ENCODE measurements at regions not wholly inside any gene's neighbourhood (a gene's known extent, or its start where the extent isn't known, plus 50 kb on each side); places are given as distances from the start of the nearest gene placed in this dataset.
A peak's percentile ranks its signal among the peaks of the same experiment; 100 is the strongest.

DNA sequence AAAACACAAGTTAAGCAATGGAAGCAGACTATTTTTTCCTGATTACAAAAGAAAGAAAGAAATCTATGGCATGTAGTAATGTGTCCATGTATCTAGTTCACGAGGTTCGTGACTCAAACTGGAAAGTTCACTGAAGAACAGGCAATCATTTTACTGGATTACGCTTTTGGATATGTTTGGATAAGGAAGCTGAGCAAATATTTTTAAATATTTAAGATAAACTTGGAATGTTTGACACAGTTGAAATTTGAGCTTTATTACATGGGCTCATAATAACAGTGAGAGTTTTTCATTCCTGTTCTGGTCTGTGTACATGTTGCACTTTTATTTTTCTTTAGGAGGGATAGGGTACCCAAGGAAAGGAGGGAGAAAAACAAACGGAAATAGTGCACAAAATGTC is 244.2 kb upstream of the GK2 start:
- no peak overlapping the region for H3K9ac ChIP-seq (ENCODE audit: insufficient read depth, low read length)
- no peaks in the 10 kb centered on the region for H3K27me3 ChIP-seq (ENCODE audit: control insufficient read depth, insufficient read depth, low read length)
- no peak overlapping the region for H3K27ac ChIP-seq (ENCODE audit: insufficient read depth, low read length)
- no peak for TF ChIP-seq EZH2 (IDR thresholded peaks at IDR 0.05; ENCODE audit: low read length, missing control alignments)
- TF ChIP-seq, protein P1, sequence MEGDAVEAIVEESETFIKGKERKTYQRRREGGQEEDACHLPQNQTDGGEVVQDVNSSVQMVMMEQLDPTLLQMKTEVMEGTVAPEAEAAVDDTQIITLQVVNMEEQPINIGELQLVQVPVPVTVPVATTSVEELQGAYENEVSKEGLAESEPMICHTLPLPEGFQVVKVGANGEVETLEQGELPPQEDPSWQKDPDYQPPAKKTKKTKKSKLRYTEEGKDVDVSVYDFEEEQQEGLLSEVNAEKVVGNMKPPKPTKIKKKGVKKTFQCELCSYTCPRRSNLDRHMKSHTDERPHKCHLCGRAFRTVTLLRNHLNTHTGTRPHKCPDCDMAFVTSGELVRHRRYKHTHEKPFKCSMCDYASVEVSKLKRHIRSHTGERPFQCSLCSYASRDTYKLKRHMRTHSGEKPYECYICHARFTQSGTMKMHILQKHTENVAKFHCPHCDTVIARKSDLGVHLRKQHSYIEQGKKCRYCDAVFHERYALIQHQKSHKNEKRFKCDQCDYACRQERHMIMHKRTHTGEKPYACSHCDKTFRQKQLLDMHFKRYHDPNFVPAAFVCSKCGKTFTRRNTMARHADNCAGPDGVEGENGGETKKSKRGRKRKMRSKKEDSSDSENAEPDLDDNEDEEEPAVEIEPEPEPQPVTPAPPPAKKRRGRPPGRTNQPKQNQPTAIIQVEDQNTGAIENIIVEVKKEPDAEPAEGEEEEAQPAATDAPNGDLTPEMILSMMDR (conservative IDR thresholded peaks at IDR 0.05 in 1 of 2, IDR thresholded peaks at IDR 0.05 in 1 of 2; ENCODE audit: low read depth in 1 of 2, low read length in 2 of 2) = no peak
- H3K4me2 ChIP-seq (ENCODE audit: extremely low read depth, insufficient read depth, low read length) = no peak overlapping the region
- no peaks in the 10 kb centered on the region for H3K36me3 ChIP-seq (ENCODE audit: control insufficient read depth, insufficient read depth, low read length)
- DNase-seq (ENCODE audit: low read depth in 2 of 2) = peak; percentile 75 to 91
- no peaks in the 10 kb centered on the region for H4K20me1 ChIP-seq (ENCODE audit: control insufficient read depth, extremely low read depth, insufficient read depth, low read length)
- H3K4me1 ChIP-seq (ENCODE audit: control insufficient read depth, extremely low read depth, insufficient read depth, low read length) = no peaks in the 10 kb centered on the region
- no peak overlapping the region for H3K4me3 ChIP-seq (replicated peaks in 1 of 4; ENCODE audit: control extremely low read depth in 1 of 4, insufficient read depth in 1 of 4, low read depth in 3 of 4, low read length in 4 of 4)
- H3K79me2 ChIP-seq (ENCODE audit: control insufficient read depth, insufficient read depth, low read length) = no peaks in the 10 kb centered on the region
- no peak overlapping the region for H2AFZ ChIP-seq (ENCODE audit: low read length)
- H3K9me3 ChIP-seq (ENCODE audit: control insufficient read depth, insufficient read depth, low read depth, low read length) = no peaks in the 10 kb centered on the region

GRCh38 chr4:79651456-79651855 is 243.4 kb upstream of the GK2 start:
- no peak overlapping the region for H2AFZ ChIP-seq (ENCODE audit: low read length)
- no peak overlapping the region for H3K9ac ChIP-seq (ENCODE audit: insufficient read depth, low read length)
- no peaks in the 10 kb centered on the region for H3K79me2 ChIP-seq (ENCODE audit: control insufficient read depth, insufficient read depth, low read length)
- no peak for TF ChIP-seq EZH2 (IDR thresholded peaks at IDR 0.05; ENCODE audit: low read length, missing control alignments)
- TF ChIP-seq, protein P1 (conservative IDR thresholded peaks at IDR 0.05 in 1 of 2, IDR thresholded peaks at IDR 0.05 in 1 of 2; ENCODE audit: low read depth in 1 of 2, low read length in 2 of 2) = no peak
- H3K36me3 ChIP-seq (ENCODE audit: control insufficient read depth, insufficient read depth, low read length) = no peaks in the 10 kb centered on the region
- H3K9me3 ChIP-seq (ENCODE audit: control insufficient read depth, insufficient read depth, low read depth, low read length) = no peaks in the 10 kb centered on the region
- no peaks in the 10 kb centered on the region for H4K20me1 ChIP-seq (ENCODE audit: control insufficient read depth, extremely low read depth, insufficient read depth, low read length)
- H3K4me3 ChIP-seq (replicated peaks in 1 of 4; ENCODE audit: control extremely low read depth in 1 of 4, insufficient read depth in 1 of 4, low read depth in 3 of 4, low read length in 4 of 4) = no peak overlapping the region
- no peaks in the 10 kb centered on the region for H3K27me3 ChIP-seq (ENCODE audit: control insufficient read depth, insufficient read depth, low read length)
- peak in 1 of 2 donors; percentile 70 for DNase-seq (ENCODE audit: low read depth in 2 of 2)
- H3K27ac ChIP-seq (ENCODE audit: insufficient read depth, low read length) = no peak overlapping the region
- no peaks in the 10 kb centered on the region for H3K4me1 ChIP-seq (ENCODE audit: control insufficient read depth, extremely low read depth, insufficient read depth, low read length)
- H3K4me2 ChIP-seq (ENCODE audit: extremely low read depth, insufficient read depth, low read length) = no peak overlapping the region

DNA sequence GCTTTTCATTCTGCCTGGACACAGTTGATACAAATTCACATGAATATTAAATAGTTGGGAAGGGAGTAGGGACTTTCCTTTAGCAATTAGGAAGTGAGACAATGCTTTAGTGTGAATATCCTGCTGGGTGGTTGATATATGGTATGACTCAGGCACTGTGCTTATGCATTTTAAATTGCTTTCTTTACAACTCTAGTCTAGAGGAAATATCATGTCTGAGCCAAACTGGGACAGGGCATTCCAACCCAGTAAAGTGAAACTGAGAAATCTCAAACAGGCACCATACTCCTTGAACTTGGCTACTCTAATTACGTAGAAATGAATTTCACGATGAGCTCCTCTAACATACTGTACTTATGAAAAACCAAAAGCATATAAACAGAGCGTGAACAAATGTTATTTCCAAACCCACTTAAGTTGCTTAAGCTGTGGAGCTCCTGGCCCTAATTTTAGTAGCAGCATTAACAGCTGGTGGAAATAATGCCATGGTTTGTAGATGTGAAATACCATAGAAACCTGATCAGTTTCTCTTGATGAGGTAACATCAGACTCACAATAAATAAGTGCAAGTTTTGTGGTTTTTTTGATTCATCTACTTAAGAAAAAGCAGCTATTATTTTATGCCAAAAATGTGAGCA is 242.9 kb upstream of the GK2 start:
- Histone ChIP-seq H4K20me1 (ENCODE audit: control insufficient read depth, extremely low read depth, insufficient read depth, low read length) (no peaks in the 10 kb centered on the region), H2AFZ (ENCODE audit: low read length) (no peak overlapping the region), H3K27me3 (ENCODE audit: control insufficient read depth, insufficient read depth, low read length) (no peaks in the 10 kb centered on the region), H3K4me3 (replicated peaks in 1 of 4; ENCODE audit: control extremely low read depth in 1 of 4, insufficient read depth in 1 of 4, low read depth in 3 of 4, low read length in 4 of 4) (peak overlapping the region in 2 of 4 experiments; percentile 10 to 34), H3K27ac (ENCODE audit: insufficient read depth, low read length) (no peak overlapping the region), H3K9ac (ENCODE audit: insufficient read depth, low read length) (no peak overlapping the region), H3K79me2 (ENCODE audit: control insufficient read depth, insufficient read depth, low read length) (no peaks in the 10 kb centered on the region), H3K36me3 (ENCODE audit: control insufficient read depth, insufficient read depth, low read length) (no peaks in the 10 kb centered on the region), H3K9me3 (ENCODE audit: control insufficient read depth, insufficient read depth, low read depth, low read length) (no peaks in the 10 kb centered on the region), H3K4me1 (ENCODE audit: control insufficient read depth, extremely low read depth, insufficient read depth, low read length) (no peaks in the 10 kb centered on the region), H3K4me2 (ENCODE audit: extremely low read depth, insufficient read depth, low read length) (peak overlapping the region; percentile 52)
- TF ChIP-seq EZH2 (IDR thresholded peaks at IDR 0.05; ENCODE audit: low read length, missing control alignments) = no peak
- TF ChIP-seq, protein P1 (conservative IDR thresholded peaks at IDR 0.05 in 1 of 2, IDR thresholded peaks at IDR 0.05 in 1 of 2; ENCODE audit: low read depth in 1 of 2, low read length in 2 of 2) = no peak
- peak; percentile 81 to 93 for DNase-seq (ENCODE audit: low read depth in 2 of 2)
